Liver (tissue), 8 donors: ENCODE measurements at regions not wholly inside any gene's neighbourhood (a gene's known extent, or its start where the extent isn't known, plus 50 kb on each side); places are given as distances from the start of the nearest gene placed in this dataset.

Experiments used
- DNase-seq: peaks from one replicate; pipeline ENCODE4 v3.0.0-alpha.2; 2017; ENCODE audit warnings: low spot score
- H3K27ac ChIP-seq, 2 donors: one replicate each; pipeline ENCODE4 v1.7.0; 2013; ENCODE audit warnings: inconsistent platforms in 2 of 2, low read length in 2 of 2, control low read depth in 1 of 2, low read depth in 1 of 2, mild to moderate bottlenecking in 1 of 2
- H3K27me3 ChIP-seq, 4 donors: one replicate each; pipeline versions ENCODE4 v1.6.1 to v1.7.0; 2013; ENCODE audit warnings: low read length in 3 of 4, inconsistent platforms in 1 of 4, mild to moderate bottlenecking in 1 of 4, moderate library complexity in 1 of 4; ENCODE audit not compliant: control insufficient read depth in 4 of 4, insufficient read depth in 4 of 4
- H3K36me3 ChIP-seq, 4 donors: one replicate each; pipeline versions ENCODE4 v1.6.1 to v1.7.0; 2013; ENCODE audit warnings: low read length in 3 of 4, mild to moderate bottlenecking in 3 of 4, low read depth in 1 of 4, moderate library complexity in 1 of 4; ENCODE audit not compliant: control insufficient read depth in 4 of 4, insufficient read depth in 3 of 4
- H3K4me1 ChIP-seq, 4 donors: one replicate each; pipeline versions ENCODE4 v1.6.1 to v1.7.0; 2013; ENCODE audit warnings: low read length in 3 of 4, mild to moderate bottlenecking in 3 of 4, moderate library complexity in 1 of 4; ENCODE audit not compliant: control insufficient read depth in 4 of 4, insufficient read depth in 4 of 4
- H3K4me3 ChIP-seq, 3 donors: one replicate each; pipeline versions ENCODE4 v1.6.1 to v1.7.0; 2013; ENCODE audit warnings: low read length in 3 of 3, control low read depth in 1 of 3, low read depth in 1 of 3, mild to moderate bottlenecking in 1 of 3
- H3K9ac ChIP-seq, 2 donors: one replicate each; pipeline ENCODE4 v1.7.0; 2013; ENCODE audit warnings: low read length in 2 of 2, mild to moderate bottlenecking in 2 of 2, moderate library complexity in 2 of 2, control low read depth in 1 of 2, low read depth in 1 of 2
- H3K9me3 ChIP-seq, 4 donors: one replicate each; pipeline versions ENCODE4 v1.6.1 to v1.7.0; 2013; ENCODE audit warnings: low read length in 3 of 4; ENCODE audit not compliant: control insufficient read depth in 4 of 4
- ATF3 ChIP-seq: IDR thresholded peaks from 2 replicates; pipeline ENCODE4 v1.6.1; 2016; ENCODE audit warnings: antibody characterized with exemption
- CTCF ChIP-seq: fragments of 150-350 bp; IDR thresholded peaks from 2 replicates; pipeline ENCODE4 v1.5.1; 2017; ENCODE audit warnings: improper control_type of control experiment, low read depth, low read length; ENCODE audit not compliant: missing input control
- EGR1 ChIP-seq, 2 donors: IDR thresholded peaks; 2 replicates each; pipeline ENCODE4 v1.6.1; 2016 to 2018; ENCODE audit warnings: antibody characterized with exemption in 2 of 2, low read depth in 2 of 2
- FOXA1 ChIP-seq: IDR thresholded peaks from 2 replicates; pipeline ENCODE4 v1.6.1; 2016; ENCODE audit warnings: antibody characterized with exemption
- FOXA2 ChIP-seq: IDR thresholded peaks from 2 replicates; pipeline ENCODE4 v1.6.1; 2016; ENCODE audit warnings: antibody characterized with exemption
- GABPA ChIP-seq, 2 donors: IDR thresholded peaks in 1 of 2; conservative IDR thresholded peaks in 1 of 2; 2 replicates each; pipeline ENCODE4 v1.6.1; 2016; ENCODE audit warnings: antibody characterized with exemption in 2 of 2, mild to moderate bottlenecking in 1 of 2, moderate library complexity in 1 of 2
- HNF4A ChIP-seq, 2 donors: conservative IDR thresholded peaks; 2 replicates each; pipeline ENCODE4 v1.6.1; 2016; ENCODE audit warnings: antibody characterized with exemption in 2 of 2, mild to moderate bottlenecking in 2 of 2
- HNF4G ChIP-seq: IDR thresholded peaks from 2 replicates; pipeline ENCODE4 v1.6.1; 2016; ENCODE audit warnings: antibody characterized with exemption
- JUND ChIP-seq, 2 donors: IDR thresholded peaks; 2 replicates each; pipeline ENCODE4 v1.6.1; 2016; ENCODE audit warnings: antibody characterized with exemption in 2 of 2
- MAX ChIP-seq: IDR thresholded peaks from 2 replicates; pipeline ENCODE4 v1.6.1; 2016; ENCODE audit warnings: antibody characterized with exemption
- NR2F2 ChIP-seq: IDR thresholded peaks from 2 replicates; pipeline ENCODE4 v1.6.1; 2016; ENCODE audit warnings: antibody characterized with exemption
- RAD21 ChIP-seq, 2 donors: IDR thresholded peaks; 2 replicates each; pipeline ENCODE4 v1.6.1; 2016; ENCODE audit warnings: antibody characterized with exemption in 2 of 2, mild to moderate bottlenecking in 2 of 2
- RXRA ChIP-seq, 2 donors: IDR thresholded peaks; 2 replicates each; pipeline ENCODE4 v1.6.1; 2017 to 2018; ENCODE audit warnings: antibody characterized with exemption in 2 of 2, mild to moderate bottlenecking in 1 of 2
- SP1 ChIP-seq: IDR thresholded peaks from 2 replicates; pipeline ENCODE4 v1.6.1; 2018; ENCODE audit warnings: antibody characterized with exemption, mild to moderate bottlenecking
- TAF1 ChIP-seq: conservative IDR thresholded peaks from 2 replicates; pipeline ENCODE4 v1.6.1; 2016; ENCODE audit warnings: antibody characterized with exemption, mild to moderate bottlenecking
- YY1 ChIP-seq: IDR thresholded peaks from 2 replicates; pipeline ENCODE4 v1.6.1; 2016; ENCODE audit warnings: antibody characterized with exemption, mild to moderate bottlenecking
- ZBTB33 ChIP-seq: IDR thresholded peaks from 2 replicates; pipeline ENCODE4 v1.6.1; 2016; ENCODE audit warnings: antibody characterized with exemption
- WGBS: extraction: QIAGEN DNeasy Blood & Tissue Kit; methylation state at CpG from one replicate; pipeline ENCODE4 v1.1.7; 2013; 5-methylcytosine and 5-hydroxymethylcytosine counted together
- TF ChIP-seq, protein P1 (sequence below): IDR thresholded peaks from 2 replicates; pipeline ENCODE4 v1.6.1; 2016; ENCODE audit warnings: antibody characterized with exemption, mild to moderate bottlenecking
- donor health status: healthy.
- donor health status: healthy.
- donor health status: healthy.
- donor health status: healthy.
- donor health status: healthy.

GRCh38 chr6:157755746-157756411 is 67.2 kb upstream of the SNX9 start:
- 87% methylated on average over 3 of the region's 3 CpGs for WGBS
- H3K9ac ChIP-seq = no peak overlapping the region
- no peak for TF ChIP-seq JUND (IDR thresholded peaks at IDR 0.05)
- no peaks in the 10 kb centered on the region for H3K36me3 ChIP-seq
- no peak overlapping the region for H3K4me3 ChIP-seq
- no peak for DNase-seq
- no peaks in the 10 kb centered on the region for H3K9me3 ChIP-seq
- H3K27me3 ChIP-seq = no peaks in the 10 kb centered on the region
- peaks cover 0 to 10% (median 7%) of the 10 kb centered on the region in 4 donors for H3K4me1 ChIP-seq
- no peak overlapping the region for H3K27ac ChIP-seq

DNA sequence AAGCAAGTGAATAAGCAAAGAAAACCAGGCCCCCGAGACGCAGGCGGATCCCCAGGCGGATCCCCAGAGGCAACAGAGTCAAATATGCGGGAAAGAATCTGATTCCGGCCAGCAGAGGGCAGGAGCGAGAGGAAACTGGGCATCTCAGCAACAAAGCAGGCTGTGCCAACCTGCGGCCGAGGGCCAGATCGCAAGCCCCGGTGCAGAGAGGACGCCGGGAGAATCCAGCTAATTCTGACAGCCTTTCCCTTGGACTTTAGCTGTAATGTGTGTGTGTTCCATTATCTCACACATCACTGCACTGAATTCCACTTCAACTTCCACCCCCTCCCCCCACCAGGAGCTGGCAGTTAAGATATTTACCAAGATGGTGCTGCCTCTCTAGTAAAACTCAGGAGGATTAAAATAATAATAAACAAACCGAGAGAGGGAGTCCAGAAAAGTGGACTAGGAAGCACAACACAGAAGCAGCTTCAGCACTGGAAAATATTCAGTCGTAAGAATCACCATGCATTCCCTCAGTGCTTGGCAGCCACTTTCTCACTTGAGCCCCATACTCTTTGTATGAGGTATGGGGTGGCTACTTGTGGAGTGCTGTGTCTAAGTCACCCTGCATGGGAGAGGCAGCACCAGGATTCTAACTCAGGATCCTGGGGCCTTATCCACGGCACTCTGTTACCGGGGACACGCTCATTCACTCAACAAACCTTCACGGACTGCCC is 66.2 kb upstream of the SNX9 start:
- H3K9me3 ChIP-seq = no peaks in the 10 kb centered on the region
- H3K36me3 ChIP-seq = no peaks in the 10 kb centered on the region
- H3K4me1 ChIP-seq = peaks cover 0 to 10% (median 7%) of the 10 kb centered on the region in 4 donors
- no peak for TF ChIP-seq JUND (IDR thresholded peaks at IDR 0.05)
- no peak for TF ChIP-seq TAF1
- TF ChIP-seq SP1 = peak; percentile 65
- TF ChIP-seq FOXA2 = no peak
- TF ChIP-seq ATF3 = no peak
- no peak for TF ChIP-seq EGR1 (IDR thresholded peaks at IDR 0.05; ENCODE audit: low read depth in 2 of 2)
- TF ChIP-seq HNF4G = peak; percentile 20
- TF ChIP-seq FOXA1 = no peak
- TF ChIP-seq HNF4A (conservative IDR thresholded peaks at IDR 0.05) = peak; percentile 50 to 66
- no peak for TF ChIP-seq MAX
- TF ChIP-seq YY1 = peak; percentile 29
- TF ChIP-seq RAD21 (IDR thresholded peaks at IDR 0.05) = peak; percentile 93 to 96
- TF ChIP-seq GABPA (IDR thresholded peaks at IDR 0.05 in 1 of 2, conservative IDR thresholded peaks at IDR 0.05 in 1 of 2) = no peak
- TF ChIP-seq RXRA (IDR thresholded peaks at IDR 0.05) = peak; percentile 37 to 41
- TF ChIP-seq CTCF = peak; percentile 82
- peak; percentile 22 for TF ChIP-seq ZBTB33
- TF ChIP-seq NR2F2 = no peak
- TF ChIP-seq, protein P1, sequence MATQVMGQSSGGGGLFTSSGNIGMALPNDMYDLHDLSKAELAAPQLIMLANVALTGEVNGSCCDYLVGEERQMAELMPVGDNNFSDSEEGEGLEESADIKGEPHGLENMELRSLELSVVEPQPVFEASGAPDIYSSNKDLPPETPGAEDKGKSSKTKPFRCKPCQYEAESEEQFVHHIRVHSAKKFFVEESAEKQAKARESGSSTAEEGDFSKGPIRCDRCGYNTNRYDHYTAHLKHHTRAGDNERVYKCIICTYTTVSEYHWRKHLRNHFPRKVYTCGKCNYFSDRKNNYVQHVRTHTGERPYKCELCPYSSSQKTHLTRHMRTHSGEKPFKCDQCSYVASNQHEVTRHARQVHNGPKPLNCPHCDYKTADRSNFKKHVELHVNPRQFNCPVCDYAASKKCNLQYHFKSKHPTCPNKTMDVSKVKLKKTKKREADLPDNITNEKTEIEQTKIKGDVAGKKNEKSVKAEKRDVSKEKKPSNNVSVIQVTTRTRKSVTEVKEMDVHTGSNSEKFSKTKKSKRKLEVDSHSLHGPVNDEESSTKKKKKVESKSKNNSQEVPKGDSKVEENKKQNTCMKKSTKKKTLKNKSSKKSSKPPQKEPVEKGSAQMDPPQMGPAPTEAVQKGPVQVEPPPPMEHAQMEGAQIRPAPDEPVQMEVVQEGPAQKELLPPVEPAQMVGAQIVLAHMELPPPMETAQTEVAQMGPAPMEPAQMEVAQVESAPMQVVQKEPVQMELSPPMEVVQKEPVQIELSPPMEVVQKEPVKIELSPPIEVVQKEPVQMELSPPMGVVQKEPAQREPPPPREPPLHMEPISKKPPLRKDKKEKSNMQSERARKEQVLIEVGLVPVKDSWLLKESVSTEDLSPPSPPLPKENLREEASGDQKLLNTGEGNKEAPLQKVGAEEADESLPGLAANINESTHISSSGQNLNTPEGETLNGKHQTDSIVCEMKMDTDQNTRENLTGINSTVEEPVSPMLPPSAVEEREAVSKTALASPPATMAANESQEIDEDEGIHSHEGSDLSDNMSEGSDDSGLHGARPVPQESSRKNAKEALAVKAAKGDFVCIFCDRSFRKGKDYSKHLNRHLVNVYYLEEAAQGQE = no peak
- H3K27me3 ChIP-seq = no peaks in the 10 kb centered on the region
- DNase-seq = peak; percentile 86
- no peak overlapping the region for H3K27ac ChIP-seq
- WGBS = 27% methylated on average over 19 of the region's 19 CpGs
- H3K9ac ChIP-seq = no peak overlapping the region
- no peak overlapping the region for H3K4me3 ChIP-seq
